Left lobe of liver (tissue), 2 donors: ENCODE measurements at regions not wholly inside any gene's neighbourhood (a gene's known extent, or its start where the extent isn't known, plus 50 kb on each side); places are given as distances from the start of the nearest gene placed in this dataset.
"Not testable (repeated sequence)": the region's sequence is repeated elsewhere in the genome, so short reads cannot be mapped to it uniquely, and the experiment has no call there.

Experiments
- ATAC-seq: fragments of 200-7000 bp; cut with Tn5 transposase; one replicate; pipeline ENCODE4 v1.9.1; 2020; ENCODE audit warnings: mild to moderate bottlenecking, moderate library complexity
- DNase-seq: peaks from one replicate; pipeline ENCODE4 v3.0.0-alpha.2; 2020; ENCODE audit warnings: low spot score
- donor health status: DM: no; HTN: no; CAD: no; lungs with moderate emphysema.
- donor health status: DM: no; HTN: yes; CAD: no.

- ATAC-seq (no peak), DNase-seq (no peak)
Measured at GRCh38 chr6:105884426-105884825, 201.7 kb upstream of the PRDM1 start.

- DNase-seq (no peak), ATAC-seq (no peak)
Measured at GRCh38 chr6:105884011-105884410, 202.1 kb upstream of the PRDM1 start.

GRCh38 chr6:105882828-105883227 lies 203.3 kb upstream of the PRDM1 start:
- no peak for ATAC-seq
- no peak for DNase-seq

- DNase-seq (no peak), ATAC-seq (no peak)
Measured at GRCh38 chr6:105882121-105882803, 203.9 kb upstream of the PRDM1 start.

- ATAC-seq (no peak), DNase-seq (no peak)
Measured at GRCh38 chr6:105881608-105882007, 204.5 kb upstream of the PRDM1 start.

GRCh38 chr6:105880030-105880492 lies 206.1 kb upstream of the PRDM1 start:
- DNase-seq = no peak
- ATAC-seq = peak; percentile 34

- DNase-seq (no peak), ATAC-seq (no peak)
Measured at GRCh38 chr6:105879146-105879545, 207.0 kb upstream of the PRDM1 start.

- ATAC-seq (no peak), DNase-seq (no peak)
Measured at GRCh38 chr6:105875974-105876640, 210.0 kb upstream of the PRDM1 start.

GRCh38 chr6:105874835-105875626 lies 211.1 kb upstream of the PRDM1 start:
- ATAC-seq = no peak
- DNase-seq = no peak

GRCh38 chr6:105873799-105874198 lies 212.3 kb upstream of the PRDM1 start:
- DNase-seq (no peak), ATAC-seq (no peak)

- ATAC-seq (no peak), DNase-seq (no peak)
Measured at GRCh38 chr6:105873211-105873704, 212.9 kb upstream of the PRDM1 start.

- no peak for ATAC-seq
Measured at GRCh38 chr6:105872249-105872648, 213.9 kb upstream of the PRDM1 start.

GRCh38 chr6:105871542-105871941 lies 214.6 kb upstream of the PRDM1 start:
- ATAC-seq = no peak

More at GRCh38 chr6:105872249-105872648, 213.9 kb upstream of the PRDM1 start:
- DNase-seq = no peak

GRCh38 chr6:105869835-105870440 lies 216.2 kb upstream of the PRDM1 start:
- no peak for ATAC-seq
- no peak for DNase-seq

More at GRCh38 chr6:105871542-105871941, 214.6 kb upstream of the PRDM1 start:
- no peak for DNase-seq

GRCh38 chr6:105868823-105869460 lies 217.2 kb upstream of the PRDM1 start:
- ATAC-seq = no peak
- no peak for DNase-seq

- DNase-seq = no peak
- ATAC-seq = no peak
Measured at GRCh38 chr6:105867821-105868220, 218.3 kb upstream of the PRDM1 start.

GRCh38 chr6:105867277-105867676 lies 218.9 kb upstream of the PRDM1 start:
- ATAC-seq = no peak

GRCh38 chr6:105862936-105863607 lies 223.1 kb upstream of the PRDM1 start:
- DNase-seq (no peak), ATAC-seq (no peak)

More at GRCh38 chr6:105867277-105867676, 218.9 kb upstream of the PRDM1 start:
- no peak for DNase-seq

GRCh38 chr6:105860927-105861326 lies 225.2 kb upstream of the PRDM1 start:
- not testable (repeated sequence) for DNase-seq, ATAC-seq

GRCh38 chr6:105859457-105859856 lies 226.7 kb upstream of the PRDM1 start:
- ATAC-seq (no peak), DNase-seq (no peak)
